HG03565 (cell line): ENCODE measurements at regions not wholly inside any gene's neighbourhood (a gene's known extent, or its start where the extent isn't known, plus 50 kb on each side); places are given as distances from the start of the nearest gene placed in this dataset.

Source experiments
- ATAC-seq: cut with Tn5 transposase; IDR thresholded peaks from one replicate; pipeline ENCODE4 v1.9.1; 2021; ENCODE audit warnings: mild to moderate bottlenecking, moderate library complexity; ENCODE audit not compliant: unreplicated experiment

DNA sequence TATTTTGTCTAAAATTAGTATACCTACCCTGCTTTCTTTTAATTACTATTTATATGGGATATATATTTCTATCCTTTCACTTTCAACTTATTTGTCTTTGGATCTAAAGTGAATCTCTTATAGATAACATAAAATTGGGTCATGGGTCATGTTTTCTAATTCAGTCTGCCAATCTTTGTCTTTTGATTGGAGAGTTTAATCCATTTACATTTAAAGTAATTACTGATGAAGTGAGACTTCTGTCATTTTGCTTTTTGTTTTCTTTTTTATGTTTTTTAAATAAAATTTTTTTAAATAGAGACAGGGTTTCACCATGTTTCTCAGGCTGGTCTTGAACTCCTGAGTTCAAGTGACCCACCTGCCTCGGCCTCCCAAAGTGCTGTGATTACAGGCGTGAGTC is 50.5 kb upstream of the PRDM1 start:
- no peak for ATAC-seq

DNA sequence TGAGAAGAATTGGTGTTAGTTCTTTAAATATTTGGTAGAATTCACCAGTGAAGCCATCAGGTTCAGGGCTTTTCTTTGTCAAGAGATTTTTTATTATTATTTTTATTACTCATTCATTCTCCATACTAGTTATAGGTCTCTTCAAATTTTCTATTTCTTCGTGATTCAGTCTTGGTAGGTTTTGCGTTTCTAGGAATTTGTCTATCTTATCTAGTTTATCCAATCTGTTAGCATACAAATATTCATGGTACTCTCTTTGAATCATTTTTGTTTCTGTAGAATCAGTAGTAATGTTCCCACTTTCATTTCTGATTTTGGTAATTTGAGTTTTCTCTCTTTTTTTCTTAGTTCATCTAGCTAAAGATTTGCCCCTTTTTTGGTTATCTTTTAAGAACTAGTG is 52.3 kb upstream of the PRDM1 start:
- ATAC-seq, result no peak

DNA sequence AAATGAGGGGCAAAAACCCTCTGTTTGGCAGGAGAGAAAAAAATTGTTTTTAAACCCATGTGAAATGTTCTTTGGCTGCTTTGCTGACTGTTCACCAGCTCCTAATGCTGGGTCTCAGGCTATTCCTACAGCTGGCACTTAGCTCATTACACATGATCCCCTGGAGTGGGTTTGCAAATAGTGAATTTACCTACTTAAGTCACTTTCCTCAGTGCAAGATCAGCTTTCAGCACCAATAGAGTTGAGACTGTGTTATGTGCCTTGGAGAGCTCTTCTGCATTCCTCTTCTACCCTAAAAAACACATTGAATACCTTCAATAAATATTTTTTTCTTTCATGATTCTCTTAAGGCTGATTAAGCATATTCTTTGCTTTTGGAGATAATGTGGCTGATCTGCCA is 58.4 kb upstream of the PRDM1 start:
- ATAC-seq, result no peak

DNA sequence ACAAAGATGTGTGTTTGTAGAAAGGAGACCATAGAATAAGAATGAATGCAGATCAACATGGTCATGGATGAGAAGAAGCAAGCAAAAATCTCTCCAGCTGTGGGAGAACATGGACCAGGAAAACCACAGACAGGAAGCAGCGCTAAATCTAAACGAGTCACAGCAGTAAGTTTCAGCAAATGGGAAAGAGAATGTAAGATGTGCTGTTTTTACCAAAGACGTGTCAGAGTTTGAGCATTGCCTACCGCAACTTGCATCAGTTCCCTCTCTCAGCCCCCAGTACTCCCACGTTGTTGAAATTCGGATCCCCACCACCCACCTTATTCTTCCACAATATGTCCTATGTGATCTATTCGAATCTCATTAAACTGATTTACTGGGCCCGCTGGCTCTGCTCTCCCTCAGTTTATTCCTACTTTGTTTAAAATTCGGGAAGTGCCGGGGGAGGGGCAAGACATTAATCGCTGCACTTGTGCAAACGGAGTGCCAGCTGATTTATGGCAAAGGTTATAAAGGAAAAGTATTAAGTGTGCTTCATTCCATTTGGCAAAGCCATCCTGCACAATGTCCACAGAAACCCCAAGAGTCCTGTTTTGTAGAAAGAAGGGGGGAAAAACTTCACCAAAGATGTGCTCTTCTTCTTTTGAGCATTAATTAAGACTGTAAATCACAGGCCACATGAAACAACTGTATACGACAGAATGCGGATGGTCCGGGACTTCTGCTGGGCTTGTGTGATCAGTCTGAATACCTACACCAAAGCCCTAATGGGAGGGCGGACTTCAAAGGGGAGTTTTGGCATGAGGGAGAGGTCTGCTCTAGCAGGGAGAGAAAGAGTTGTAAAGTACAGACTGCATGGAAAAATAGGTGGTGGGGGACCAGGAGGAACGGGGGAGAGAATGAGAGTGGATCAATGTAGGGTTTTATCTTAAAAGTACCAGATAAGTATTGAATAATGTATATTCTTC is 59.1 kb upstream of the PRDM1 start:
- ATAC-seq, result no peak

DNA sequence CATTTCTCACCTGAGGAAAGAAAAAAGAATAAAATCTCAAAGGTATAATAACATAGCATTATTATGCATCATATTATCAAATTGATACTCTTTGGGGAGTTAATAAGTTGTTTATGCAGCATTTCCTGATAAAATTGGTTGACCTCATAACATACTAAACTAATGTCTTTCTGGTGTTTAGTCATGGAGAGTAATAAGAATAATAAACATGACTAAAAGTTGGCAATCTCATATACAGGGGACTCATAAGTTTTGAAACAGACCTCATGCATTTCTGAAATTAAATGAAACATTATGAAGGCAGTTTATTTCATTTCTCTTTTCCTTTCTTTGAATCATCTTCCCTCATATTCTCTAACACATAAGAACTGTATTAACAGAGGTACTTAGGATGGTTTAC is 60.5 kb upstream of the PRDM1 start:
- ATAC-seq, result no peak

DNA sequence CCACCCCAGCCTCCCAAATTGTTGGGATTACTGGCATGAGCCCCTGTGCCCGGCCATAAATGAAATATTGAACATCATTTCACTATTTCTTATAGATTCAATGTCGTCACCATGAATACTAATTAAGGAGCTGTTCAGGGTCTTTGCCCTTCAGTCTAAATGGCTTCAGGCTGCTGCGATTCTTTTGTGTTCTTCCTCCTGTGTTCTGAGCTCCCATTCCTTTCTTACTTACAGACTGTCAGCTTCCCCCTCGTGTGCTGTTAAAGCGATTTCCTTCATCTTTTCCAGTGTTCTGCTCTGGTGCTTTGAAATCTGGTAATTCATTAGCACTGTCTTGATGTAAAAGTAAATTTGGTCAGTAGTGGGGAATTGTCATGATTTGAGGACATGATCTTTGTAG is 63.3 kb upstream of the PRDM1 start:
- no peak for ATAC-seq

DNA sequence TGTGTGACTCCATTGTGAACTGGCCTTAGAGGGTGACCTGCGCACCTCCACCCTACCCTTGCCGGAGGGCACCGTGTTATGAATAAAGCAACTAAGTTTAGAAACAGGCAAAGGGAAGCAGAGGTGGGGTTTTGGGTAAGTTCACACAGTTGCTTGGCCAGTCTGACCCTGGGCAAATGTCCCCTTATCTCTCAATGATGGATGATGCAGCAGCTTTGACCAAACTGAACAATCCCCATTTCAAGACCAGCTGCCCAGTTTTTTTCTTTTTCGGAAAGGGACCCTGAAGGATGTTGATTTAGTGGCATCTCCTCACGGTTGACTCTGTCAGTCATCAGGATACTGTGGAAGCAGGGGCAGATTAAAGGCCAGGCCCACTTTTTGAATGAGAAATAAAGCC is 68.7 kb upstream of the PRDM1 start:
- ATAC-seq, result no peak

DNA sequence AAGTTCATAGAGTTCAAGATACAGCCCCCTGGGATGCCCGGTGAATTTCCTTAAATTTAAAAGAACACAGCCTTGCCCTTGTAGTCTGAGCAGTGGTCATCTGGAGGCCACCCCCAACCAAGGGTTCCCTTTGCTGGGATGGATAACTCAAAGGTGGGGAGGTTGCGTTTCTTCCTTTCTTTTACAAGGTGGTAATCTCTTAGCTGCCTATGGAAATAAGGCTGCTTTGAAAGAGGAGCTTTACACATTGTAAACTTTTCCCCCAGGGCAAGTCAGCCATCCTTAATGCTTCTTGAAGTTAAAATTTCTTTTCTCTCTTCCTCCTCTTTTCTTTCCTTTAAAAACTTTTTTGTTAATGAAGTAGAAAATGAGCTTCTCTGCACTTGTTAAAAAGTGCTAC is 71.2 kb upstream of the PRDM1 start:
- ATAC-seq, result no peak

DNA sequence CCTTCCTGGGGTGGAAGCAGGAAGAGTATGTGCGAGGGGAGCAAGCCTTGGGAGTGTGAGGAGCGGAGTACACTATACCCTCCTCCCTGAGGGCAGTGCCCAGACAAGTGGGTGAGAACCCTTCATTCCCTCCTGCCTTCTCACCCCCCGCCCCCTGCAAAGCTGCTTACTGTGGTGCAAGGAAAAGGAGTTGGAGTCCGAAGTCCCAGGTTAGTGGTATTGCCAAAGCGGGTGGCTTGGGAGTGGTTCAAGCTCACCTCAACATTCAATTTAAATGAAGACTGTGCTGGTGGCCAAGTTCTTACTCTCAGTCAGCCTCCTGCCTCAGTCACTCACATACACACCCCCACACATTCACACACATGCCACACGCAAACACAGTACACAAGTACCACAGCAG is 74.7 kb upstream of the PRDM1 start:
- ATAC-seq, result no peak

DNA sequence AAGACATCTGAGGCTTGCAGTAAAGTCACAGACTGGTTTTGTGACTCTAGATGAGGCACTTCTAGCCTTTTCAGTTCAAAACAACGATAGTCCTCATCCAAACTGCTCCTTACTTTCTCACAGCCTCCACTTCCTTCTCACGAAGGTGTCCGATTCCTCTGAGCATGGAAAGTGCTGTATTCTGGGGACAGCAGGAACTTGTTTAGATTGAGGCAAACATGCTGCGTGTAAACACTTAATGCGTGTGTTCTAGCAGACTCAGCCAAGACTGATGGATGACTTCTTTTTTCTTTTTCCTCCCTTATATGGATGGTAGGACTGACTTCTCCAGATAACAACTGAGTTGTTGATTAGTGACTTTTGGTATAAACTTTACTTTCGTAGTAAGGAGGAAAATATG is 80.2 kb upstream of the PRDM1 start:
- ATAC-seq, result no peak

DNA sequence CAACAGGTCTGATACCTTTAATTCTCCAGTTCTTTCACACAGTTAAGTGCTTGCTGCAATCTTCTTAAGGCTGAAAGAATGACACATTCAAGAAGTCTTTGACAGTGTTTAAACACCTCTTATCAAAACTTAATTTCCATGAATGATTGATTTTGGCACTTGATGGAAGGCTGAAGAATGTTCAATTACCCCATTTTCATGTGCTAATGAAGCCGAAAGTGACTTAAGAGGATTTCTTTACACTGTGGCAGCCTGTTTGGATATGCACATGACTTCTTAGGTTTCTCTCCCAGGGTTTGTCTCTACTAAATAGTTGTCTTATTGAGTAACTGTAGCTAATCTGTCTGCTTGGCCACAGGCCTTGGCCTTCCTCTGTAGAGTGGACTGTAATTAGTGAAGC is 81.1 kb upstream of the PRDM1 start:
- no peak for ATAC-seq

DNA sequence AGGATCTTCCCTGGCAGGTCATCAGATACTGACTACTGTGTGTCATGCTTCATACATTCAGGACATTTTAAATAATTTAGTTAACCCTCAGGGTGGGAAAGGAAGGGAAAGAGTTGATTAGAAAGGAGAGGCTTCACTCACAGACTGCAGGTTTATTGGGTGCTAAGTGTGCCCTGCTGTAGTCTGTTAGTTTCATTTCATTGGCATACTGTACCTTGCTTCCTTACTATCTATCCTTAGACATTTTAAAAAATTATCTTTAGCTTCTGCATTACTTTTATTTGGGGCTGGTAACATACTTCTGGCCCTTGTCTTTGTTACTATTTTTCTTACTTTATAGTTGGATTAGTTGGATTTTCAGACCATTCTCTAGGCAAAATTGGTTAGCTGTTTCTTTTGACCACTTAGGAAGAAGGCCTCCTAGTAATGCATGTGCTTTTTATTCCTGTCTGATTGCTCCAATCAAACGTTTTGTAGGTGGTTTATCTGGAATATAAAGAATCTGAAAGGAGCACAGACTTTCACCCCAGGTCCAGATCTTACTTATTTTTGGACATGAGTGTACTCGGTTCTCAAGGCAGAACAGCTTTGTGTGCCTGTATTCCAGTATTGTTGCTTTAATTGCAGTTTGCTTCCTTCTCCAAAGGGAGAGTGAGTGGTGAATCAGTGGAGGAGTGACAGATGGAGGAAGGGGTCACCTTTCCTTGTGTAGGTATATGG is 82.7 kb upstream of the PRDM1 start:
- no peak for ATAC-seq

DNA sequence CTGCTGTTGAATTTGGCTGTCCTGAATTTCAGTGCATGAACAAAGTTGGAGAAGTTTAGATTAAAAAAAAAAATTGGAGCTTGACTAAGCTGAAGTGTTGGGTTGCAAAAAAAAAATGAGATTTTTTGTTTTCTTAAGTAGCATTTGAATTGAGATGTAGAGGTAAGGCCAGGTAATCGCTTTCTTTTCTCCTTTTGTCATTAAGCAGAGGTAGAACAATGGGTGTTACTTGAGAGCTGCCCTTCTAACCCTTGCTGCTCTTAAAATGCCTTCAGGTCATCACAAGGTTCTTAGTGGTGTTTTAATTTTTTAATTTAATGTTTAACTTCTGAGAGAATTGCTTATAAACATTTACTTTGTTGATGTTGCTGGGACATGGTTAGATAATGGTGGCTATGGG is 84.1 kb upstream of the PRDM1 start:
- no peak for ATAC-seq

DNA sequence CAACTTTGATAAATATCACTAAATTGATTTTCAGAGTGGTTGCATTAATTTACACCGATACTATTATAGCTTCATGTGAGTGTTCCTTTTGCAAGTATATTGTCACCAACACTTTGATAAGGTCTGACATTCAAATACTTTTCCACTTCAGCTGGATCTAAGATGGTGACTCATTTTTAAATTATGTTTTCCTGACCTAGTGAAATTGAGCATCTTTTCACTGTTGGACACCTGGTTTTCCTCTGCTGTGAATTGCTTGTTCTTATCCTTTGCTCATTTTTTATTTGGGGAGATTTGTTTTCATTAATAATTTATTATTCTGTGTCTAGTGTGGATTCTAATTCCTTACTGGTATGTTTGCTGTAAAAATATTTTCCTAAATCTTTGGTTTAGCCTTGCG is 85.2 kb upstream of the PRDM1 start:
- ATAC-seq, result no peak

DNA sequence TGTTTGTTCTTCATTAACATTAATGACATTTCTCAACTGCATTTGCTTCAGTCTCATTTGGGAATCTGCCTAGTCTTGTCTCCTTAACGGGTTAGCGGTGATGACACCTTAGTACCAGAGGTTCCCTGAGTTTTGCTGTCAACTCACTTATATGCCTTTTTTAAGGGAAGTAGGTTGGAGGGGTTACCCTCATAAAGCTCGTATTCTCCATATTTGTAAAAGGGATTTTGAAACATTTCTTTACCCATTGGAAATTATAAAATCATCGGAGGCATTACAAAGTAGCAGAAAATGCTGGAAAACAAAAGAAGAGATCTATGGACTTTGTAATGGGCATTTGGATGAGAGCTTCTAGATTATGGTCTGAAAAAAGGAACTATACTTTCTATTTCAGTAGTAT is 88.7 kb upstream of the PRDM1 start:
- no peak for ATAC-seq

DNA sequence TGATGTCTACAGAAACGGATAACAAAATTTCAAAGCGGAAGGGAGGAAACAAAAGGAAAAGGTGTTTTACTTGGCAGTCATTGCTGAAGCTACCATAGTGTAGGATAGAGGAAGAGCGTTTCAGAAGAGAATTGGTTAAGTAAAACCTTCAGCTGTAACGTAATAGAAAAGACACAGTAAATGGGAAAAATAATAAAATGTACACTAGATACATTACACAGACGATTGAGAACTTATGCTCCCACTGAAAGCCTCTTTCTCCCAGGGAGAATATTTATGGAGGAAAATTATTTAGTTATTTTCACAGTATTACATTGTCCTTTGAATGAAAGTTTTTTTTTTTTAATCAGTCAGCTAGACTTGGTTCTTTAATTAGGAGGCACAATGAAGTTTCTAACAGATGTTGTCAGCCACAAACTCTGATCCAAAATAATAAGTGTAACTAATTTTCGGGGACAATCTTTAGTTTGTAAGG is 90.7 kb upstream of the PRDM1 start:
- ATAC-seq, result no peak

DNA sequence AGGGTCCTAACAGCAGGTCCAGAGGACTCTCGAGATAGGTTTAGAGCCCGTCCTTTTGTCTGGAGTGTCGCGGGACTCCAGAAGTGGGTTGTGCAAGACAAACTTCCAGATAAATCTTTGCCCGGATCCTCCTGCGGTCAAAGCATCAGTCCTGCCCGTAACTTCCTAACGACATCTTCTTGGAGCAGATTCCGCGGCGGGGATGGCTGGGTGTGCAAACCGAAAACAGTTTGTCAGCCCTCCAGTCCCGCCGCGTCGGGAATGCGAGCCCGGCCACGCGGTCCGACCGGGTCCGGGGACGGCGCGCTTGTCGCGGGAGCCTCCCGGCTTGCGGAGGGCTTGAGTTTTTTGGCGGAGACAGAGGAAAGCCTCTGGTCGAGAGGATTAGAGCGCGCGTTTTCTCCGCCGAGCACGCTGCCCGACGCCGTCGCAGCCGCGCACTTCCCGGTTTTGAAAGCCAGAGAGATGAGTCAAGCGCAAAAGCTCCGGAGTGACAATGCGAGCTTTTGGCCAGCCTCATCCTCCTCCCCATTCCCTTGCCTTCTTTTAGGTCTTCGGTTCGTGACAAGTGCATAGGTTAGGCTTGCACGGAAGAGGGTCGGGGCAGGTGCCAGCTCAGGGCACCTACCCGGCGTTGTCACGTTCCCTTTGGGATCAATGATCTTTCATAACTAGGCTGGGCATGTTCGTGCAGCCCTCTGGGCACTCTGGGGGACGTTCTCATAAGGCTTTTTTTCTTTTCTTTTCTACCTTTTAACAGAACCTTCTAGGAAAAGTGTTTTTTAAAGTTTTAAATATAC is 91.3 kb upstream of the PRDM1 start:
- no peak for ATAC-seq

DNA sequence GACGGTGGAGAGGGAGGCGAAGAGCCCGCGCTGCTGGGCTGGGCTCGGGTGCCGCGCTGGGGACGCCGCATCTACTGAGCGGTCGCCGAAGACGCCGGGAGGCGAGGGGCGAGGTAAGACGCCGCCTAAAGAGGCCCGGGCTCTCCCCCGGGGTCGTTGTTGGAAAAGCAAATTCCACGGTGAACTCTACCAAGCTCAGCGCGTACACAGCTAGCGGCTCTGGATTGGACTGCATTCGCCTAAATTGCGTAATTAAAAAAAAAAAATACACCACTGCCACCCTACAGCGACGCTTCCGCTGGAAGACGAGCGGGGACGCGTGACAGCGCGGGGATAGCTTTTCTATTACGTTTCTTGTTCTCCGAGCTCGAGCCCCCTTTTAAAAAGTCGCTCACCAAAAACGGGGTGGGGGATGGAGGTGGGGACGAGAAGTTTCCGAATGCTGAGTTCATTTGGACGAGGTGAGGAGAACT is 92.0 kb upstream of the PRDM1 start:
- ATAC-seq, result no peak

DNA sequence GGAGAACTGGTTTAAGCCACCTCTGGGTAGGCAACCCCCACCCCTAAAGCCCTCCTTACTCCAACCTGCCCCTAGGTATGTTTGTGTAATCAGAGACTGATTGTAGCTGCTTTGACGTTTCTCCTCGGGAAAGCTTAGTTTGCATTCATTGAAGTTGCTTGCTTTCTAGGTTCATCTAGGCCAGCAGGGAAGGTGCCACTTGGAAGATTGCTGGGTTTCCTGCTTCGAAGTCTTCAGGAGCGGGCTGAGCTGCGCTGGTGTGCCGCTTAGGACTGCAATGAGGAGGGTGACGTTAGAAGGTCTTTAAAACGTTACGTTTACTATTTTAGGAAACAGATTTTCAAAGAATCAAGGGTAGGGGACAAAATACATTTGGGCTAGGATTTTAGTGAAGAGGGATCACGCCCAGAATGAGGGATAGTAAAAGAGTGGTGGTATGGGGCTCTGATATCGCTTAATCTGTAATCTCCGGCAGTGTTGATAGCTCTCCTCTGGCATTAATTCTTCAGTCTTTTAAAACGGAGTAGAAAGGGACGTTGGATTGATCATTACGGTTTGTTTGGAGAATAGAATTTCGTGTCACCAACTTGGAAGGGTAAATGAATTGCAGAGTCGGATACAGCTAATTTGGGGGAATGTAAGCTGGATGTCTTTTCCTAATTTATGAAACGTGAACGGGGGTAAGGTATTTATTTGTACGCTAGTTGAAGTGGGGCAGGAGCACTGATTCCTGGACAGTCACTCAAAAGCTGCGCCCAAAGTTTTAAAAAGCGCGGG is 92.6 kb upstream of the PRDM1 start:
- no peak for ATAC-seq

DNA sequence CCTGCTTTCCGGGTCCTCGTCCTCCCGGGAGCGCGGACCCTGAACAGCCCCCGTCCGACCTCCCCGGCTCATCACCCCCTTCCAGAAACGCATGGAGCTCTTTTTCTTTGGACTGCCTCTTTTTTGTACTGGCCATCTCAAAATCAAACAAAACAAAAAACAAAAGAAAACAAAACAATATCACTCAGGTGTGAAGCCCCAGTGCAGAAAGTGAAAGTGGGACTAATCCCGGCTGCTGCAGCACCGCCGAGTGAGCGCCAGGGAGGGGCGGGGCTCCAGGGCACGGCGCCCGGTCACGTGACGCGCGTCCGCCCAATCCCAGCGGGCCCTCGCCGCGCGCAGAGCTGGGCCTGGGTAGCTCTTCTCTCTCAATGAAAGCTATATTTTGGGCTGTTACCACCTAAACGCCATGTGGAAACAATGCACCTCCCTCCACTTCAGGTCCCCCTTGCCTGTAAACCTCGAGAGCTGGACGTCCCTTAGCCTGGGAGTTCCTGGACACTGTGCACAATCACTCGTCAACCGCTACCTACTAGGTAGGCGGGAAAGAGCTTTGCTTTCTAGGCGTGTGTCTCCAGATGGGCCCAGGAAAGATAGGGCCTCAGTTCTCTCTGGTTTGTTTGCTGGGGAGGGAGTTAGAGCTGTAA is 93.7 kb upstream of the PRDM1 start:
- ATAC-seq, result peak; percentile 80
